Myocyte (in vitro differentiated cells): ENCODE measurements at regions not wholly inside any gene's neighbourhood (a gene's known extent, or its start where the extent isn't known, plus 50 kb on each side); places are given as distances from the start of the nearest gene placed in this dataset.
A peak's percentile ranks its signal among the peaks of the same experiment; 100 is the strongest.
"Not testable (repeated sequence)": the region's sequence is repeated elsewhere in the genome, so short reads cannot be mapped to it uniquely, and the experiment has no call there.

ENCODE experiments used
- DNase-seq: peaks from one replicate; pipeline ENCODE4 v3.0.0-alpha.2; 2012; ENCODE audit warnings: low read depth

- DNase-seq: no peak
Measured at GRCh38 chr4:164301430-164301829, 452.5 kb upstream of the SMIM31 start.

GRCh38 chr4:164304101-164304639 lies 449.8 kb upstream of the SMIM31 start:
- no peak for DNase-seq

GRCh38 chr4:164304861-164305260 lies 449.1 kb upstream of the SMIM31 start:
- no peak for DNase-seq

GRCh38 chr4:164307262-164307661 lies 446.7 kb upstream of the SMIM31 start:
- no peak for DNase-seq

- no peak for DNase-seq
Measured at GRCh38 chr4:164312671-164313070, 441.3 kb upstream of the SMIM31 start.

- no peak for DNase-seq
Measured at GRCh38 chr4:164313853-164314252, 440.1 kb upstream of the SMIM31 start.

- no peak for DNase-seq
Measured at GRCh38 chr4:164318350-164318749, 435.6 kb upstream of the SMIM31 start.

- no peak for DNase-seq
Measured at GRCh38 chr4:164319688-164320087, 434.2 kb upstream of the SMIM31 start.

GRCh38 chr4:164320847-164321246 lies 433.1 kb upstream of the SMIM31 start:
- DNase-seq: no peak

- no peak for DNase-seq
Measured at GRCh38 chr4:164326056-164326455, 427.9 kb upstream of the SMIM31 start.

GRCh38 chr4:164337219-164337944 lies 416.5 kb upstream of the SMIM31 start:
- peak; percentile 13 for DNase-seq

GRCh38 chr4:164343472-164343976 lies 410.4 kb upstream of the SMIM31 start:
- no peak for DNase-seq

- no peak for DNase-seq
Measured at GRCh38 chr4:164345756-164346155, 408.2 kb upstream of the SMIM31 start.

- DNase-seq: no peak
Measured at GRCh38 chr4:164350061-164350460, 403.9 kb upstream of the SMIM31 start.

GRCh38 chr4:164350716-164351115 lies 403.2 kb upstream of the SMIM31 start:
- DNase-seq: not testable (repeated sequence)

- no peak for DNase-seq
Measured at GRCh38 chr4:164357957-164358356, 396.0 kb upstream of the SMIM31 start.

- no peak for DNase-seq
Measured at GRCh38 chr4:164358400-164358799, 395.5 kb upstream of the SMIM31 start.

GRCh38 chr4:164359881-164360280 lies 394.1 kb upstream of the SMIM31 start:
- no peak for DNase-seq

- DNase-seq: no peak
Measured at GRCh38 chr4:164368894-164369293, 385.0 kb upstream of the SMIM31 start.

- no peak for DNase-seq
Measured at GRCh38 chr4:164373021-164373420, 380.9 kb upstream of the SMIM31 start.

- no peak for DNase-seq
Measured at GRCh38 chr4:164377277-164377676, 376.7 kb upstream of the SMIM31 start.

GRCh38 chr4:164378361-164378760 lies 375.6 kb upstream of the SMIM31 start:
- DNase-seq: no peak

- DNase-seq: no peak
Measured at GRCh38 chr4:164379694-164380093, 374.2 kb upstream of the SMIM31 start.
